Bronchial epithelial cell (primary cell): ENCODE measurements at regions not wholly inside any gene's neighbourhood (a gene's known extent, or its start where the extent isn't known, plus 50 kb on each side); places are given as distances from the start of the nearest gene placed in this dataset.
"Not testable (repeated sequence)": the region's sequence is repeated elsewhere in the genome, so short reads cannot be mapped to it uniquely, and the experiment has no call there.

Experiments
- DNase-seq: peaks from one replicate; pipeline ENCODE4 v3.0.0-alpha.2; 2010; ENCODE audit warnings: low read depth
- FAIRE-seq: peaks from 2 replicates; lab custom pipeline; 2011; peaks lifted over from hg19 to GRCh38; lab: Jason Lieb, UNC
- H3K27me3 ChIP-seq: 2 replicates; pipeline ENCODE4 v1.5.1; 2011; ENCODE audit warnings: low read length; ENCODE audit not compliant: control insufficient read depth, insufficient read depth
- H3K36me3 ChIP-seq: 2 replicates; pipeline ENCODE4 v1.5.1; 2011; ENCODE audit warnings: low read length; ENCODE audit not compliant: control insufficient read depth, insufficient read depth
- H3K4me3 ChIP-seq: 2 replicates; pipeline ENCODE4 v1.5.1; 2011; ENCODE audit warnings: mild to moderate bottlenecking, low read depth, low read length, control low read depth
- TF ChIP-seq, protein P1 (sequence below): IDR thresholded peaks from 2 replicates; pipeline ENCODE4 v1.5.1; 2011; ENCODE audit warnings: mild to moderate bottlenecking, moderate library complexity, low read length, control low read depth, inconsistent platforms; ENCODE audit not compliant: insufficient read depth, severe bottlenecking

DNA sequence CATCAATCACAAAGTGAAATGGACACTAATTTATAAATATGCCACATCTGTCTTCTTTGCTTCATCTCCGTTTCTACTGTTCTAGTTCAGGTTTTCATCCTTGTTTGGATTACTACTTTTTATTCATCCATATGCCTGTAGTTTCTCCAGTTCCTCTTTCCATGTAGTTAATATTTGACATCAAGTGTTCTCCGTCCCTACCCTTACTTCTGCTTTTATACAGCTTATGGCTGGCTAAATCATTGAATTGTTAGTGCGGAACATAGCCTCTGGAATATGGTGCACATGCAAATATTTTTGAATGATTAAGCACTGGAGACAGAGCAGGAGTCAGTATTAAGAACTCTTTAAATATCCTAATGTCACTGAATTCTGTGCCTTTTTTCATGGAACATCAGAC is 230.0 kb upstream of the PPP1R3A start:
- DNase-seq (no peak), FAIRE-seq (no peak)
- no peak overlapping the region for H3K4me3 ChIP-seq
- H3K27me3 ChIP-seq, result no peaks in the 10 kb centered on the region
- TF ChIP-seq, protein P1, sequence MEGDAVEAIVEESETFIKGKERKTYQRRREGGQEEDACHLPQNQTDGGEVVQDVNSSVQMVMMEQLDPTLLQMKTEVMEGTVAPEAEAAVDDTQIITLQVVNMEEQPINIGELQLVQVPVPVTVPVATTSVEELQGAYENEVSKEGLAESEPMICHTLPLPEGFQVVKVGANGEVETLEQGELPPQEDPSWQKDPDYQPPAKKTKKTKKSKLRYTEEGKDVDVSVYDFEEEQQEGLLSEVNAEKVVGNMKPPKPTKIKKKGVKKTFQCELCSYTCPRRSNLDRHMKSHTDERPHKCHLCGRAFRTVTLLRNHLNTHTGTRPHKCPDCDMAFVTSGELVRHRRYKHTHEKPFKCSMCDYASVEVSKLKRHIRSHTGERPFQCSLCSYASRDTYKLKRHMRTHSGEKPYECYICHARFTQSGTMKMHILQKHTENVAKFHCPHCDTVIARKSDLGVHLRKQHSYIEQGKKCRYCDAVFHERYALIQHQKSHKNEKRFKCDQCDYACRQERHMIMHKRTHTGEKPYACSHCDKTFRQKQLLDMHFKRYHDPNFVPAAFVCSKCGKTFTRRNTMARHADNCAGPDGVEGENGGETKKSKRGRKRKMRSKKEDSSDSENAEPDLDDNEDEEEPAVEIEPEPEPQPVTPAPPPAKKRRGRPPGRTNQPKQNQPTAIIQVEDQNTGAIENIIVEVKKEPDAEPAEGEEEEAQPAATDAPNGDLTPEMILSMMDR, result no peak
- H3K36me3 ChIP-seq, result no peaks in the 10 kb centered on the region

DNA sequence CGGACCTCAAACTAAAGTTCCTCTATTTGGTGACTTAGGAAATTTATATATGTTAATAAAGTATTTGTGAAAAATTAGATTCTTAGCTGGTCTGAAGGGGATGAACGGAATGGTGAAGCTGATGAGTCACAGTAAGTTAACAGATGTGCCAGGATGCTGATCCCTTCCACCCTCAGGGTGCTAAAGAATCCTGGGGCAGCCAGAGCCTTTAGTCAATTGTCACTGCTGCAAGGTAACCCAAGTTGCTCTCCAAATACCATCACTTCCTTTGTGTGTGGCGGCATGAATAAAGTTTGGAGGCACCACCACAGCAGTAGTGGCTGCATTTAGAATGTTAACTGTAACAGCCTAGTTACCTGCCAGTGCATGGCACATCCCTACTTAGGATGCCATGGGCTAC is 222.6 kb upstream of the PPP1R3A start:
- FAIRE-seq (no peak), DNase-seq (peak; percentile 15)
- Histone ChIP-seq H3K27me3 (no peaks in the 10 kb centered on the region), H3K4me3 (no peak overlapping the region), H3K36me3 (no peaks in the 10 kb centered on the region)
- TF ChIP-seq, protein P1, result no peak

DNA sequence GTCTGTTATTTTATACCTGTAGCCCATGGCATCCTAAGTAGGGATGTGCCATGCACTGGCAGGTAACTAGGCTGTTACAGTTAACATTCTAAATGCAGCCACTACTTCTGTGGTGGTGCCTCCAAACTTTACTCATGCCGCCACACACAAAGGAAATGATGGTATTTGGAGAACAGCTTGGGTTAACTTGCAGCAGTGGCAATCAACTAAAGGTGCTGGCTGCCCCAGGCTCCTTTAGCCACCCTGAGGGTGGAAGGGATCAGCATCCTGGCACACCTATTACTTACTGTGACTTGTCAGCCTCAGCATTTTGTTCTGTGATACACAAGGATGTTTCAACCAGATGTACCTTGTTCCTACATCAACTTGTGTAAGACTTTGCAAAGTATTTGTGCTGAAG is 221.8 kb upstream of the PPP1R3A start:
- no peaks in the 10 kb centered on the region for H3K27me3 ChIP-seq
- FAIRE-seq (no peak), DNase-seq (no peak)
- TF ChIP-seq, protein P1, result no peak
- H3K4me3 ChIP-seq, result no peak overlapping the region
- H3K36me3 ChIP-seq, result no peaks in the 10 kb centered on the region

DNA sequence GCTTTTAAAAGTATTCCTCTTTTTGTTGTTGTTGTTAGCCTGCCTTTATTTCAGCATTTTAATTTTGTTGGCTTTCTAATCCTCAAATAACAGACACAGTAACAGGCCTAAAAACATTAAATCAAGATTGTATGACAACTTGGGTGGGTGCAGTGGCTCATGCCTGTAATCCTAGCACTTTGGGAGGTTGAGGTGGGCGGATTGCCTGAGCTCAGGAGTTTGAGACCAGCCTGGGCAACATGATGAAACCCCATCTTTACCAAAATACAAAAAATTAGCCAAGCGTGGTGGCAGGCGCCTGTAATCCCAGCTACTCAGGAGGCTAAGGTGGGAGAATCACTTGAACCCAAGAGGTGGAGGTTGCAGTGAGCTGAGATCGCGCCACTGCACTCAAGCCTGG is 220.9 kb upstream of the PPP1R3A start:
- H3K4me3 ChIP-seq, H3K27me3 ChIP-seq, FAIRE-seq, H3K36me3 ChIP-seq, DNase-seq: not testable (repeated sequence)

DNA sequence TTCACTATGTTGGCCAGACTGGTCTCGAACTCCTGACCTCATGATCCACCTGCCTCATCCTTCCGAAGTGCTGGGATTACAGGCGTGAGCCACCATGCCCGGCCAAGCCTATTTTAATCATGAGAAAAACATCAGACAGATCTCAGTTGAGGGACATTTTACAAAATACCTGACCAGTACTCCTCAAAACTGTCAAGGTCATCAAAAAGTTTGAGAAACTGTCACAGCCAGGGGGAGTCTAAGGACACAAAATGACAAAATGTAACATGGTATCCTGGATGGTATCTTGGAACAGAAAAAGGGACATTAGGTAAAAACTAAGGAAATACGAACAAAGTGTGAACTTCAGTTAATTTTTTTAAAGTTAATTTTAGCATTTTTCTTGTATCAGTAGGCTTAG is 219.8 kb upstream of the PPP1R3A start:
- DNase-seq, result no peak
- TF ChIP-seq, protein P1, result no peak
- no peak overlapping the region for H3K4me3 ChIP-seq
- H3K27me3 ChIP-seq, result no peaks in the 10 kb centered on the region
- no peak for FAIRE-seq
- H3K36me3 ChIP-seq, result no peaks in the 10 kb centered on the region

DNA sequence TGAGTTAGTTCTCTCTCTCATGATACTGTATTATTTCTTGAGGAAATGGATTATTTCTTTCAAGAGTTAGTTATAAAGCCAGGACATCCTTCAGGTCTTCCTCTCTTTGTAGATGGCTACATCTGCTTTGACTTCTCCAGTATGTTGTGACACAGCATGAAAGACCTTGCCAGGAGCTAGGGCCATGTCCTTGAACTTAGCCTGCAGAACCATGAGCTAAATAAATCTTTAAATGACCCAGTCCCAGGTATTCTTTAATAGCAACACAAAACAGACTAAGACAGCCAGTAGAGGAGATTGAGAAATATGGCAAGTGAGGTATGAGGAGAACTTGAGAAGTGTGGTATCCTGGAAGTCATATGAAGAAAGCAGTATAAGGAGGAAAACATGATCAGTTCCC is 214.9 kb upstream of the PPP1R3A start:
- Histone ChIP-seq H3K36me3 (no peaks in the 10 kb centered on the region), H3K4me3 (no peak overlapping the region), H3K27me3 (no peaks in the 10 kb centered on the region)
- TF ChIP-seq, protein P1, result no peak
- FAIRE-seq (no peak), DNase-seq (no peak)

DNA sequence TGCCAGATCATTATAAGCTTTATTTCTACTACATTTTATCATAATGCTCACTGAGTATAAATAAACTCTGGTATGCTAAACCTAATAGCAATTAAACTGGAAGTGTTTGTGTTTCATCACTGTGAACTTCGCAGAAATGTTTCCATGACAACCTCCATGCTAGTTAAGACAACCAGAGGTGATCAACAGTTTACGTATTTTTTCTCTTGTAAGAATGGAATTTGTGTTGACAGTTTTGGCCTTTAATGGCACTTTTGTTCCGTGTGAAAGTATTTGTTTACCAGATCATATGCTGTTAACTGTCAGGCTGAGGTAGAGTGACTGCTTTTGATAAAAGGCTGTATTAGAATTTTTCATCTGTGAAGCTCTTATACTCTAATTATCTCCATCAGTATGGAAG is 212.1 kb upstream of the PPP1R3A start:
- peak; percentile 3 for DNase-seq
- TF ChIP-seq, protein P1, result no peak
- no peaks in the 10 kb centered on the region for H3K36me3 ChIP-seq
- H3K27me3 ChIP-seq, result no peaks in the 10 kb centered on the region
- FAIRE-seq, result no peak
- no peak overlapping the region for H3K4me3 ChIP-seq
